Myocyte (in vitro differentiated cells): ENCODE measurements at regions not wholly inside any gene's neighbourhood (a gene's known extent, or its start where the extent isn't known, plus 50 kb on each side); places are given as distances from the start of the nearest gene placed in this dataset.
"Not testable (repeated sequence)": the region's sequence is repeated elsewhere in the genome, so short reads cannot be mapped to it uniquely, and the experiment has no call there.

Source experiments
- DNase-seq: peaks from one replicate; pipeline ENCODE4 v3.0.0-alpha.2; 2012; ENCODE audit warnings: low read depth

DNA sequence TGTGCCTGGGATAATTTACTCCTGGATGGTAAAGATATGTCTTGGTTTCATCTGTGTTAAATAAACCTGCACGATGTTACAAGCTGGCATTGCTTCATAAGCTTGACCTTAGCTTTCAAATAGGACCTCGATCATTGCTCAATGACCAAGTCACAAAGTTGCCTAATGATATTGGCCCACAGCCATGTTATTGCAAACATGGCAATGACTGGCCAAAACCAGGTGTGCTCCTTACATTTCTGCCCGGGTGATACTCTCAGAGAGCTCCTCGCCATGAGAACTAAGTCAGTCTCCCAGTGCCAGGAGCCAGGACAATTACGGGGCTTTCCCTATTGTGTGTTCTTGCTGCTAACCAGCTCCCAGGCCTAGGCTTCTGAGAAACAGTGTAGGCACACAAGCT, 72.5 kb upstream of the CYP1B1 start:
- DNase-seq = no peak

DNA sequence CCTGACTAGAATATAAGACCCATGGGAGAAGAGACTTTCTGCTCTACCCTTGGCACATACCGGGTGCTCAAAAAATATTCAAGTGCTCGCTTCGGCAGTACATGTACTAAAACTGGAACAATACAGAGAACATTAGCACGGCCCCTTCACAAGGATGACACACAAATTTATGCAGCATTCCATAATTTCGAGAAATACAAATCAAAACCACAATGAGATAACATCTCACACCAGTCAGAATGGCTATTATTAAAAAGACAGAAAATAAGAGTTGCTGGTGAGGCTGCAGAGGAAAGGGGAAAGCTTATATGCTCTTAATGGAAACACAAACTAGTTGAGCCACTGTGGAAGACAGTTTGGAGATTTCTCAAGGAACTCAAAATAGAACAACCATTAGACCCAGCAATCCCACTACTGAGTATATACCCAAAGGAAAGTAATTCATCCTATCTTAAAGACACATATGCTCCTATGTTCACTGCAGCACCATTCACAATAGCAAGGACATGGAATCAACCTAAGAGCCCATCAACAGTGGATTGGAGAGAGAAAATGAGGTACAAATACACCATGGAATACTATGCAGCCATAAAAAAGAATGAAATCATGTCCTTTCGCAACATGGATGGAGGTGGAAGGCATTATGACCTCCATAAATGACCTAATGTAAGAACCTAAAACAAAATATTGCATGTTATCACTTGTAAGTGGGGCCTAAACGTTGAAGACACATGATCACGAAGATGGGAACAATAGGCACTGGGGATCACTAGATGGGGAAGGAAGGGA, 71.6 kb upstream of the CYP1B1 start:
- peak; percentile 36 for DNase-seq

DNA sequence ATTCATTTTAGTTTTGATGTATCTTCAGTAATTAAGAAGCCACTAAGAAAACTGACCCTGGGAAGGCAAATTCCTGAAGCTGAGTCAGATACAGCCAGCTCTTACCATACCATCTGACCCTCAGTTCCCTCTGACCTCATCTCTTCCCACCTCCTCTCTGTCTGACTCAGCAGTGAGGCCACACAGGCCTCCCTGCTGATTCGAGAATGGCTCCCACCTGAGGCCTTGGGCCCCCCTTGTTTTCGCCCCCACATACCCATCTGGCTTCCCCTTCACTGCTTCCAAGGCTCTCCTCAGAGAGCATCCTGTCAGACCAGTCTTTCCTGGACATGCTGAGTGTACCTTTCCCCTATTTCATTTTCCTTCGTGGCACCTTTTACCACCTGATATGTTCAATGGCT, 71.0 kb upstream of the CYP1B1 start:
- DNase-seq = peak; percentile 89

DNA sequence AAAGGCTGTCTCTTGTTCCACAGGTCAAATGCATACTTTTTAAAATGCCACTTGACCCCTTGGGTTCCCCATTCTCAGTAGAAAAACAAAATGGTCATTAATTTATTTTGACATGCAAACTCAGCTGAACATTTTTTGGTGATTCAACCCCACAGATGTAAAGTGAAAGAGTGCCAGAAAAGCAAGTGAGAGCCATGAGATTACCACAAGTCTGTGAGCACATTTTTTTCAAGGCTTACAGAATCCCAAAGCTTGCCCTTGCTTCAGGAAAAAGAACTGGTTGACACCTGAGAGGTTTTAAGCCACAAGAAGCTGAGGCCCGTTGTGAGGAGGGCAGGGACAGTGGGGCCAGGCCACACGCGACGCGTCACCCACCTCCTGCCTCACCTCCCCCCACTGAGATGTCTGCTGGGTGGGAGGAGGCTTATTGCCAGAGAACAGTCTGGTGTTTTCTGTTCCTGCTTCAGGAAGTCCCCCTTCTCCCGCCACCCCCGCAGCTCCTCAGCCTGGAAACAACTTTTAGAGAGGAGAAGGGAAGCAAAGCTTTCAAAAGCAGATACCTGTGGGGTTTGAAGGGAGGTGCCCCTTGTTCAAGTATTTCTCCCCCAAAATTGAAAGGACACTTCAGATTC, 70.4 kb upstream of the CYP1B1 start:
- DNase-seq = peak; percentile 76

DNA sequence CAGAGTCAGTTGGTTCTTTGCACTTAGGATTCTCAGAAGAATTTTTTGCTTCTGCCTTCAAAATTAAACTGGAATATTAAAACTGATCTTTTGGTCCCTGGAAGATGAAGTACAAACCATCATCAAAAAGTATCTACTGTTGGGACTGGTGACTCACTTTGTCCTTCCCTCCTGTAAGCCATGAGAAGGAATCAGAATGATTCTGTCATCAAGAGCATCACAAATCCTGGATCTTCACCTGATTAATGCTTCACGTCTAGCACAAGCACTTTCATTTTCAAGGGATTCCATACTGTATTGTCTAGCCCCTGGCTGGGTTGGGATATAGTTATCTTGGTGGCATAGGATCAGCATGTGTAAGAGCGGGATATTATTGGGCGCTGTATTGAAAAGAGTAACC, 69.3 kb upstream of the CYP1B1 start:
- no peak for DNase-seq

DNA sequence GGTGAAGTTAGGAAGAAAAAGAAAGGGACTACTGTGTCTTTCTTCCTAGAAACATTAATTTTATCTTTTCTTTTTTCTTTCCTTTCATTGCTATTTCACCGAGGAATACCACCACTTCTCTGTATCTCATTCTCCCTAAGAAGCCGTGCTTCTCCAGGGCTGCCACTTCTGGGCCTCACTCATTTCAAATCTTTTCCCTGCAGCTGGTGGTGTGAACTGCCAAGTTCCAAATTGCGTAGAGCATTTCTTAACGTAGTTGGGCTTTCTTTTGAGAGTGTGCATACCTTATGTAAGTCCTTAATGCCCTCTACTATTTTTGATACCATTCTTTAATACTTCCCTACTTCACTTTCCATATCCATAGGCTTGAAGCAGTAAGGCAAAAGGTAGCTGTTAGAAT, 66.7 kb upstream of the CYP1B1 start:
- no peak for DNase-seq

DNA sequence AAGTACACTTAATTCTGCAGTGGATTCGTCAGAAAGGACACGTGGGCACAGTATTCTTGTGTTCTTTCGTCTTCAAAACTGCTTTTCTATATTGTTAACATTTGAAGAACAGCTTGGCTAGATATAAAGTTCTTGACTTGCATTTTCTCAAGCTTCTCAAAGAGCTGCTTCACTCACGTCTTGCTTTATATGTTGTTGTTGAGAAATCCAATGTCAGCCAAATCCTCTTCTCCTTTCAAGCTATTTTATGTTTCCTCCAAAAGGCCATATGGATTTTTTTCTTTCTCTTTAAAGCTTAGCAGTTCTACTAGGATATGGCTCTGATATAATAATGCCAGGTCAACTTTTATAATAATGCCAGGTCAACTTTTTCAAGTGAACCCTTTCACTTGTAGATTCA, 65.5 kb upstream of the CYP1B1 start:
- DNase-seq = no peak

DNA sequence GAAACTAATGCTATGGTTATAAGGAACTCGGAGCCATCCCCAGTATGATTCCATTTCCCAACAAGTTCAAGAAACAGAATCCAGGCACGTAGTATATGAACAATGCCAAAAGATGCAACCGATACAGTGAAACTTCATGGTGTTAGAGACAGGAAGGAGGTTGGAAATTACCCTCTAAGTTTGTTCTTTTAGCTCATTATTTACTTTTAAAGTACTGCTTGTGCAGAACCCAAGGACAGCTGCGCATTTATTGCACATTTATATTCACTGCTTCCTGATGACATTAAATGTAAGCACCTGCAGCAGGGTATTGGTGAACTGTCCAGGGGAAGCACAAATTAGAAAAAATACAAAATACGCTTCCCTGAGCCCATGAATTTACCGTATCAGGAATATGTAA, 63.0 kb upstream of the CYP1B1 start:
- DNase-seq = no peak

DNA sequence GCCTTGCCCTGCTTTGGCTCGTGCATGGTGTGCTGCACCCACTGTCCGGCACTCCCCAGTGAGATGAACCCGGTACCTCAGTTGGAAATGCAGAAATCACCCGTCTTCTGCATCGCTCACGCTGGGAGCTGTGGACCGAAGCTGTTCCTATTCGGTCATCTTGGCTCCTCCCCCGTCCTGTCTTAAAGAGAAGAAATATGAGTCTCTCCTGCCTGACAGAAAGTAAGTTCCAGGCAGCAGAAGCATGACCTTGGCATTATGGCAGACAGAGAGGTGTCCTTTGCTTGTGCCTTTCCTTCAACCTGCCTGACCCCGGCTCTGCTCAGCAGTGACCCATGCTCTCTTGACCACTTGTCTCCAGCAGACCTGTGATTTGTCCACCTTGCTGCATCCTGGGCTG, 62.5 kb upstream of the CYP1B1 start:
- no peak for DNase-seq

DNA sequence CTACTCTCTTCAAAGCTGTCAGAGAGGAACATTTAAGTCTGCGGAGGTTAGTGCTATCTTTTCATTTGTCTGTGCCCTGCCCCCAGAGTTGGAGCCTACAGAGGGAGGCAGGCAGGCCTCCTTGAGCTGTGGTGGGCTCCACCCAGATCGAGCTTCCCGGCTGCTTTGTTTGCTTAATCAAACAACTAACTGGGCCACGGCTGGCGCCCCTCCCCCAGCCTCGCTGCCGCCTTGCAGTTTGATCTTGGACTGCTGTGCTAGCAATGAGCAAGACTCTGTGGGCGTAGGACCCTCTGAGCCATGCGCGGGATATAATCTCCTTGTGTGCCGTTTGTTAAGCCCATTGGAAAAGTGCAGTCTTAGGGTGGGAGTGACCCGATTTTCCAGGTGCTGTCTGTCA, 62.0 kb upstream of the CYP1B1 start:
- DNase-seq = not testable (repeated sequence)

DNA sequence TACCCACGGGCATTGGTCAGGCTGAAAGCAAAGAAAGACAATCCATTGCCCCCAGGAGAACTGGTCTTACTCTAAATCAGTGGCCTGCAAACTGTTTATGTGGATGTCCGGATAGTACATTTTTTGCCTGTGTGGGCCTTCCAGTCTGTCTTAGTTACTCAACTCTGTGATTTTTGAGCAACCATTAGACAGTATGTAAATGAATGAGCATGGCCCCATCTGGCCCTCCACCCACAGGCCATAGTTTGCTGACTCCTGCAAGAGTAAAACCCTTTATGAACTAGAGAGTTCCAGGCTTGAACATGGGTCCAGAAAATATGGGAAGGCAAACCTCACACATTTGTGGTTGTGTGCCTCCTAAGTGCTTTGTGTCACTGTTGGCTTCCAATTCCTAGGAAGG, 55.7 kb upstream of the CYP1B1 start:
- DNase-seq = no peak

DNA sequence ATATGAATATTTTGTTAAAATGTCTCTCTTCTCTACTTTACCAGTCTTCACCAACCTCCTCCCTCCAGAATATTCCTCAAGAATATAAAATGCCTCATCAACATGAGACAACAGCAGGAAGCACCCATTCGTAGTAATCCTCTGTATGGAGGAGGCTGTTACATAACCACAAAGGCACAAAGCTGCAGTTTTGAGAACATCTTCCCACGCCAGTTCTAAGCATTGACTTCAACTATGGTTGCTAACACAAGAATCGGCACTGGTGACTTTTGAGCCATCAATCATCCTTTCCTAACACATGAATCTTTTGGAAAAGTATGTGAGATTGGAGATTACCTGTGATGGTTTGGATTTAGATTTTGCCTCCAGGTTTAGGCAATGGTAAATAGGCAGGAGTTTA, 54.9 kb upstream of the CYP1B1 start:
- DNase-seq = no peak

DNA sequence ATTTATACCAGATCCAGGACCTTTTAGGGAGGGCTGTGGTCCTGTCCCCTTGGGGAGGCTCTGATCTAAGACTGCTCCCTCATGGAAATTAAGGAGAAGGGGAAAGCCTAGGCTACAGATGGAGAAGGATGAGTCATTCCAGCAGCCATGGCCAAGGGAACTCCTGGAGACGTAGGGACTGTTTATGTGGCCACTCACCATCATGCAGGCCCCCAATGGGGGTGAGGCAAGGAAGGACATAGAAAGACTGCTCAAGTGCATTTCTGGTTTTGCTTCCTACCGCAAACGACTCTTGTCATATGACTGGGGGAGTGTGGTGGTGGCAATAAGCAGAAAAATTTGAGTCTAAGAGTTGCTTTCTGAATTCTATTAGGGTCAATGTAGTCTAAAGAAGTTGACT, 54.0 kb upstream of the CYP1B1 start:
- no peak for DNase-seq

DNA sequence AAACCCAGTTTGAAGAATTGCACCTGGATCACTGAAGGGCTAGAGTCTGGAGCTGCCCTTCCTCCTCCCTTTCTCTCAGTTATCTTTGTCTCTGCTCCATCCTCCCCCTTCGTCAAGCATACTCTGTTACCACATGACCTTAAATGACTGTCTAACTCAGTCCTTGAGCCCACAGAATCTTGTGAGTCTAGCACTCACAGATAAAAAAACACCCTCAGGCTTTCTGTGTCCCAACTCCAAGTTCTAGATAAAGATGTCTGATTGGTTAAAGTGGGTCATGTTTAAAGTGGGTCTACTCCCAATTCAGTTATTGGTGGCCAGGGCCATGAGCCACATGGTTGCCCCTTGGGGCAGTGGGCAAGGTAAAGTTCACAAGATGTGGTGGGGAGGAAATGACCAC, 53.5 kb upstream of the CYP1B1 start:
- no peak for DNase-seq

DNA sequence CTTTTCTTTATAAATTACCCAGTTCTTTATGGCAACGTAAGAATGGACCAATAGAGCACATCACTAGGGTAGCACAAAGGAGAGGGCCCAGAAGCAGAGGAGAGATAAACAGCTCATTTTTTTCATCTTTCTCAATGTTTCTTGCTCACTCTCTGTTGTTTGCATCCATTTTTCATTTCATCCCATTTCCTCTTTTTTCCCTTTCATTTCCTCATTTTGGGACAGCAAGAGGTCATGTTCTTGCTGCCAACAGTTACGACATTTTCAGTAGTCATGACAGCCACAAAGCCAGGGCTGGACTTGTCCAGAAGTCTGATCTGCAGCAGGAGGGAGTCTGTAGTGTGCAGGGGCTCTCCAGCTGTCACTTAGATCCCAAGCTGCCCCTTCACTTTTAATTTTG, 52.7 kb upstream of the CYP1B1 start:
- DNase-seq = peak; percentile 21

DNA sequence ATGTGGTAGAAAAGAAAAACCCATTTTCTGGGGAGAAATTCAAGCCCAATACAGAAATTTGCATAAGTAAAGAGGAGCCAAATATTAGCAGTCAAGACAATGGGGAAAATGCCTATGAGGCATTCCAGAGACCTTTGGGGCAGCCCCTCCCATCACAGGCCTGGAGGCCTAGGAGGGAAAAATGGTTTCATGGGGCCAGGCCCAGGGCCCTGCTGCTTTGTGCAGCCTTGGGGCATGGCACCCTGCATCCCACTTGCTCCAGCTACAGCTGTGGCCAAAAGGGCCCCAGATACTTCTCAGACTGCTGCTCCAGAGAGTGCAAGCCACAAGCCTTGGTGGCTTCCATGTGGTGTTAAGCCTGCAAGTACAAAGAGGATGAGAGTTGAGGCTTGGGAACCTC, 51.3 kb upstream of the CYP1B1 start:
- no peak for DNase-seq

DNA sequence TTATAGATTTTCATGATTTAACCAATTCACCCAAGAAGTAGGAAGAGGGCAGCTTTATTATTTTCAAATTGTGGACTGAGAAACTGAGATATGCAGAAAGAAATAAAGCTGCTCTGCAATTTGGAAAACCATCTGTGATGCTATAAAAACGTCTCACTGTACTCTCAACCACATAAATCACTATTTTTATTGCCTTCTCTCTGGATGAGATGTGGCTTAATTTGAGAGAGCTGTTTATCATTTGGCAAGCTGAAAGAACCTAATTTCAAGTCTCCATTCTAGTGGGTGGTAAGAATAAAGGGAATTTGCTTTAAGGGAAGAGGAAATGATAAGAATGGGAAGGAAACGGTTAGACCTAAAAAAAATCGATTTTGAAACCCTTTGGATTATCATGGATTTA, 49.9 kb upstream of the CYP1B1 start:
- DNase-seq = no peak
